ENCODE measurements at regions not wholly inside any gene's neighbourhood (a gene's known extent, or its start where the extent isn't known, plus 50 kb on each side); places are given as distances from the start of the nearest gene placed in this dataset.
"Not testable (repeated sequence)": the region's sequence is repeated elsewhere in the genome, so short reads cannot be mapped to it uniquely, and the experiment has no call there.

- no peak for DNase-seq
Measured at GRCh38 chr7:136530831-136531230, 337.6 kb upstream of the CHRM2 start.

GRCh38 chr7:136528329-136528728, 340.1 kb upstream of the CHRM2 start:
- no peak for DNase-seq

GRCh38 chr7:136527554-136527953, 340.9 kb upstream of the CHRM2 start:
- no peak for DNase-seq

GRCh38 chr7:136526408-136527105, 341.9 kb upstream of the CHRM2 start:
- no peak for DNase-seq

GRCh38 chr7:136523571-136523970, 344.9 kb upstream of the CHRM2 start:
- no peak for DNase-seq

- DNase-seq, result no peak
Measured at GRCh38 chr7:136517971-136518370, 350.5 kb upstream of the CHRM2 start.

GRCh38 chr7:136514776-136515175, 353.7 kb upstream of the CHRM2 start:
- no peak for DNase-seq

- DNase-seq, result no peak
Measured at GRCh38 chr7:136513744-136514143, 354.7 kb upstream of the CHRM2 start.

GRCh38 chr7:136509466-136509865, 359.0 kb upstream of the CHRM2 start:
- no peak for DNase-seq

GRCh38 chr7:136502162-136502561, 366.3 kb upstream of the CHRM2 start:
- DNase-seq, result no peak

- DNase-seq, result no peak
Measured at GRCh38 chr7:136501151-136501550, 367.3 kb upstream of the CHRM2 start.

- DNase-seq, result no peak
Measured at GRCh38 chr7:136496551-136496950, 371.9 kb upstream of the CHRM2 start.

GRCh38 chr7:136495081-136495480, 373.4 kb upstream of the CHRM2 start:
- no peak for DNase-seq

GRCh38 chr7:136492366-136492765, 376.1 kb upstream of the CHRM2 start:
- DNase-seq, result no peak

GRCh38 chr7:136489808-136490207, 378.6 kb upstream of the CHRM2 start:
- no peak for DNase-seq

GRCh38 chr7:136480901-136481300, 387.6 kb upstream of the CHRM2 start:
- DNase-seq, result no peak

- no peak for DNase-seq
Measured at GRCh38 chr7:136479922-136480321, 388.5 kb upstream of the CHRM2 start.

- no peak for DNase-seq
Measured at GRCh38 chr7:136470179-136470578, 398.3 kb upstream of the CHRM2 start.

- DNase-seq, result no peak
Measured at GRCh38 chr7:136452949-136453348, 415.5 kb upstream of the CHRM2 start.

GRCh38 chr7:136446751-136447150, 421.7 kb upstream of the CHRM2 start:
- no peak for DNase-seq

- DNase-seq, result no peak
Measured at GRCh38 chr7:136441835-136442234, 426.6 kb upstream of the CHRM2 start.

GRCh38 chr7:136431736-136432135, 436.7 kb upstream of the CHRM2 start:
- DNase-seq, result not testable (repeated sequence)

- DNase-seq, result no peak
Measured at GRCh38 chr7:136424058-136424457, 444.4 kb upstream of the CHRM2 start.

GRCh38 chr7:136419740-136420139, 442.6 kb upstream of the MTPN start:
- DNase-seq, result not testable (repeated sequence)

- no peak for DNase-seq
Measured at GRCh38 chr7:136412952-136413351, 435.8 kb upstream of the MTPN start.

Measured in Kasumi-1 (cell line).